ENCODE measurements at regions not wholly inside any gene's neighbourhood (a gene's known extent, or its start where the extent isn't known, plus 50 kb on each side); places are given as distances from the start of the nearest gene placed in this dataset.

- Histone ChIP-seq H3K4me1 (no peaks in the 10 kb centered on the region), H3K27ac (no peak overlapping the region), H3K27me3 (no peaks in the 10 kb centered on the region), H3K9me3 (no peaks in the 10 kb centered on the region), H3K36me3 (no peaks in the 10 kb centered on the region), H3K4me3 (no peak overlapping the region)
- TF ChIP-seq POLR2A (IDR thresholded peaks at IDR 0.05) (no peak), POLR2AphosphoS5 (IDR thresholded peaks at IDR 0.05; ENCODE audit: insufficient read depth in 1 of 2, low read depth in 1 of 2) (no peak)
- TF ChIP-seq, protein P1, sequence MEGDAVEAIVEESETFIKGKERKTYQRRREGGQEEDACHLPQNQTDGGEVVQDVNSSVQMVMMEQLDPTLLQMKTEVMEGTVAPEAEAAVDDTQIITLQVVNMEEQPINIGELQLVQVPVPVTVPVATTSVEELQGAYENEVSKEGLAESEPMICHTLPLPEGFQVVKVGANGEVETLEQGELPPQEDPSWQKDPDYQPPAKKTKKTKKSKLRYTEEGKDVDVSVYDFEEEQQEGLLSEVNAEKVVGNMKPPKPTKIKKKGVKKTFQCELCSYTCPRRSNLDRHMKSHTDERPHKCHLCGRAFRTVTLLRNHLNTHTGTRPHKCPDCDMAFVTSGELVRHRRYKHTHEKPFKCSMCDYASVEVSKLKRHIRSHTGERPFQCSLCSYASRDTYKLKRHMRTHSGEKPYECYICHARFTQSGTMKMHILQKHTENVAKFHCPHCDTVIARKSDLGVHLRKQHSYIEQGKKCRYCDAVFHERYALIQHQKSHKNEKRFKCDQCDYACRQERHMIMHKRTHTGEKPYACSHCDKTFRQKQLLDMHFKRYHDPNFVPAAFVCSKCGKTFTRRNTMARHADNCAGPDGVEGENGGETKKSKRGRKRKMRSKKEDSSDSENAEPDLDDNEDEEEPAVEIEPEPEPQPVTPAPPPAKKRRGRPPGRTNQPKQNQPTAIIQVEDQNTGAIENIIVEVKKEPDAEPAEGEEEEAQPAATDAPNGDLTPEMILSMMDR (IDR thresholded peaks at IDR 0.05) = no peak
- intact Hi-C loops (cut with DNase I) = no loop called here
- no peak for DNase-seq (ENCODE audit: extremely low spot score in 2 of 2)
Measured at GRCh38 chr11:134916421-134917213, 504.6 kb upstream of the B3GAT1 start.

DNA sequence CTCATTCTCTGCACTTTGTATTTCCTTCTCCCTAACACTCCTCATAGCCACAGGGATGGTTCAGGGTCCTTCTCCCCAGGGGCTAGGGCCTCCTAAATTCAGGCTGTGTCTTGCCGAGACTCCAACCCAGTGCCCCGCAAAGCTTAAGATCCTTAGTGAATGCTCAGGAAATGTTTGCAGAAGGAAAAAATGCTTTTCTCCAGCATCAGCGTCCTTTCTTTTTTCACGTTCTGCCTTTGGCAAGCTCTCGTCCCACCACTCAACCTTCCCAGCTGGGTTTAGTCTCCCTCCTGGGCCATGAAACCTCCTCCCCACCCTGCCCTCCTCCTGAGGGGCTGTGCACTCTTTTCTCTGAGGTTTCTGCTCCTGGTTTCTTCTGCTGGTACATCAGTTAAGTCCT lies 503.8 kb upstream of the B3GAT1 start:
- Histone ChIP-seq H3K9me3 (no peaks in the 10 kb centered on the region), H3K4me3 (no peak overlapping the region), H3K36me3 (no peaks in the 10 kb centered on the region), H3K27ac (no peak overlapping the region), H3K27me3 (no peaks in the 10 kb centered on the region), H3K4me1 (no peaks in the 10 kb centered on the region)
- intact Hi-C loops (cut with DNase I) = no loop called here
- TF ChIP-seq, protein P1 (IDR thresholded peaks at IDR 0.05) = no peak
- TF ChIP-seq POLR2AphosphoS5 (IDR thresholded peaks at IDR 0.05; ENCODE audit: insufficient read depth in 1 of 2, low read depth in 1 of 2) = no peak
- no peak for TF ChIP-seq POLR2A (IDR thresholded peaks at IDR 0.05)
- no peak for DNase-seq (ENCODE audit: extremely low spot score in 2 of 2)

GRCh38 chr11:134915212-134915611 lies 503.2 kb upstream of the B3GAT1 start:
- Histone ChIP-seq H3K9me3 (no peaks in the 10 kb centered on the region), H3K27ac (no peak overlapping the region), H3K4me1 (no peaks in the 10 kb centered on the region), H3K4me3 (no peak overlapping the region), H3K36me3 (no peaks in the 10 kb centered on the region), H3K27me3 (no peaks in the 10 kb centered on the region)
- TF ChIP-seq, protein P1 (IDR thresholded peaks at IDR 0.05) = no peak
- TF ChIP-seq POLR2A (IDR thresholded peaks at IDR 0.05) (no peak), POLR2AphosphoS5 (IDR thresholded peaks at IDR 0.05; ENCODE audit: insufficient read depth in 1 of 2, low read depth in 1 of 2) (no peak)
- no peak for DNase-seq (ENCODE audit: extremely low spot score in 2 of 2)
- intact Hi-C loops (cut with DNase I) = no loop called here

GRCh38 chr11:134913999-134914590 lies 502.1 kb upstream of the B3GAT1 start:
- TF ChIP-seq, protein P1 (IDR thresholded peaks at IDR 0.05) = no peak
- TF ChIP-seq POLR2AphosphoS5 (IDR thresholded peaks at IDR 0.05; ENCODE audit: insufficient read depth in 1 of 2, low read depth in 1 of 2) (no peak), POLR2A (IDR thresholded peaks at IDR 0.05) (no peak)
- Histone ChIP-seq H3K9me3 (no peaks in the 10 kb centered on the region), H3K4me1 (no peaks in the 10 kb centered on the region), H3K4me3 (no peak overlapping the region), H3K27ac (no peak overlapping the region), H3K27me3 (no peaks in the 10 kb centered on the region), H3K36me3 (no peaks in the 10 kb centered on the region)
- DNase-seq (ENCODE audit: extremely low spot score in 2 of 2) = no peak
- intact Hi-C loops (cut with DNase I) = no loop called here

DNA sequence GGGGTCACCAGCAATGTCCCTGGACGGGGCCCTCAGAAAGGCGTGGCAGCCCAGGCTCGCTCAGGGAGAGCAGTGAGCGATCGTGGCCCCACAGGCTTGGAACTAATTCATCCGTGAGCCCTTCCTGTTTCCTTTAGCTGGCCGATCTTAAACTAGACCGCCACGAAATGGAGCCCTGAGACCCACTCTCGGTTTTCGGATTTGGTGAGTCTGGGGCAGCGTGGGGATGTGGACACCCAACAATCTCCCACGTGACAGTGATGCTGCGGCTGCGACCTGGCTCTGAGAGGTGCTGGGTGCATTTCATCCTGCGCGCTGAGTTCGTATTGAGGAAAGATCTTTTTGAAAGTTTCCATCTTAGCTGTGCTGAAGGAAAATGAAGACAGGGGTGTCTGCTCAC lies 501.3 kb upstream of the B3GAT1 start:
- intact Hi-C loops (cut with DNase I) = no loop called here
- TF ChIP-seq, protein P1 (IDR thresholded peaks at IDR 0.05) = no peak
- TF ChIP-seq POLR2AphosphoS5 (IDR thresholded peaks at IDR 0.05; ENCODE audit: insufficient read depth in 1 of 2, low read depth in 1 of 2) = no peak
- no peak for TF ChIP-seq POLR2A (IDR thresholded peaks at IDR 0.05)
- Histone ChIP-seq H3K36me3 (no peaks in the 10 kb centered on the region), H3K4me1 (no peaks in the 10 kb centered on the region), H3K27me3 (no peaks in the 10 kb centered on the region), H3K27ac (no peak overlapping the region), H3K9me3 (no peaks in the 10 kb centered on the region), H3K4me3 (no peak overlapping the region)
- no peak for DNase-seq (ENCODE audit: extremely low spot score in 2 of 2)
